Muscle of leg (tissue), 3 donors: ENCODE measurements at regions not wholly inside any gene's neighbourhood (a gene's known extent, or its start where the extent isn't known, plus 50 kb on each side); places are given as distances from the start of the nearest gene placed in this dataset.
A peak's percentile ranks its signal among the peaks of the same experiment; 100 is the strongest.

Experiments
- DNase-seq: peaks from one replicate; pipeline ENCODE4 v3.0.0; 2013
- H3K27ac ChIP-seq: one replicate; pipeline ENCODE4 v1.5.1; 2013; ENCODE audit warnings: mild to moderate bottlenecking, low read length, control low read depth
- H3K27me3 ChIP-seq: one replicate; pipeline ENCODE4 v1.6.1; 2013; ENCODE audit warnings: low read length; ENCODE audit not compliant: control insufficient read depth, insufficient read depth
- H3K36me3 ChIP-seq: one replicate; pipeline ENCODE4 v1.6.1; 2013; ENCODE audit warnings: low read length; ENCODE audit not compliant: control insufficient read depth, insufficient read depth
- H3K4me1 ChIP-seq: one replicate; pipeline ENCODE4 v1.6.1; 2013; ENCODE audit warnings: low read length; ENCODE audit not compliant: control insufficient read depth, insufficient read depth
- H3K4me3 ChIP-seq: one replicate; pipeline ENCODE4 v1.5.1; 2013; ENCODE audit warnings: low read length, control low read depth
- H3K9me3 ChIP-seq: replicated peaks from 2 replicates; pipeline ENCODE4 v1.6.1; 2013; ENCODE audit warnings: low read depth, low read length; ENCODE audit not compliant: control insufficient read depth
- WGBS: methylation state at CpG from one replicate; pipeline ENCODE4 v1.1.5; 2013; ENCODE audit warnings: missing lambda C conversion rate; ENCODE audit not compliant: insufficient coverage; 5-methylcytosine and 5-hydroxymethylcytosine counted together

DNA sequence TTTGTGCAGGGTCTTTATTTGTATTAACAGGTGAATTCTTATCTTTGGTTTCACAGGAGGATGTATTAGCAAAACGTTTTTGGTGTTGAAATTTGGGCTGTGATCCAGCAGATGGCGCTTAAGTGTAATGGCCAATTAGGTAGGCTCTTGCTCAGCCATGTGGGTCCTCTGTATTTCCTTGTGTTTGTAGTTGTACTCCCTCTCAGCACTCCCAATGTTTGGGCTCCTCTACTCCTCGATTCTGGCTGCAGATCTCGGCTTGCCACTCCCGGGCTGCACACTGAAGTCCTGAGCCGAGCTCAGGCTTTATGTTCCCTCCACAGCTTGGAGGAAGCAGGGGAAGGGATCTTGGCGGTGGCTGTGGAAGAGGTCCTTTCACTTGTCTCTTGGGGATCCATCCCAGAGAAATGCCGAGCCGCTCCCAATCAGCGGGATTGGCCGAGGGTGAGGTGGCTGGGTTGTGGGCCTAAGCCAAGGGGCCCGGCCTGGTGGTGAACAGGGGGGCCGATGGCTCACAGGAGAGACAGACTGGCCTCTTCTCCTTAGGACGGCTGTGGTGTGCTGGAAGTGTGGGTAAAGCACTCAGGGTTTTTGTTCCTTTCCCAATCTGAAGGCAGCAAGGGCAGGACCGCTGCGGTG is 133.7 kb downstream of the AEBP2 start:
- WGBS = 90% methylated on average over 6 of the region's 16 CpGs
- Histone ChIP-seq H3K4me3 (no peak overlapping the region), H3K27me3 (no peaks in the 10 kb centered on the region), H3K36me3 (no peaks in the 10 kb centered on the region), H3K9me3 (no peaks in the 10 kb centered on the region), H3K27ac (no peak overlapping the region), H3K4me1 (peaks cover 17% of the 10 kb centered on the region)
- DNase-seq = no peak

DNA sequence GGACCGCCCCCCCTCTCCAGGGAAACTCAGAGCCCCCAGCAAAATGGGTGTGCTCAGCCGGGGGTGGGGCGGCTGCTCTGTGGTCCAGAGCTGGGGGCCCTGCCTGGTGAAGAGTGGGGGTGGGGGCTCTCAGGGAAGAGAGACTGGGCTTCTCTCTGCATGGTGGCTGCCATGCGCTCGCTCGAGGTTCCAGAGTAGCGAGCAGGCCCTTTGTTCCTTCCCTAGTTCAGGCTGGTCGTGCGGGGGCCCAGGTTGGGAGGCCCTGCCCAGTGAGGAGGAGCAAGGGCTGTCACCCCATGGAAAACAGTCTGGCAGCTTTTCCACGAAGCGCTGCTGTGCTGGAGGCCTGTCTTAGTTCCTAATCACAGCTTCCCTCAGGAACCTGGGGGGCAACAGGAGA is 134.6 kb downstream of the AEBP2 start:
- Histone ChIP-seq H3K36me3 (no peaks in the 10 kb centered on the region), H3K4me1 (peaks cover 17% of the 10 kb centered on the region), H3K9me3 (no peaks in the 10 kb centered on the region), H3K27me3 (no peaks in the 10 kb centered on the region), H3K4me3 (no peak overlapping the region), H3K27ac (no peak overlapping the region)
- 89% methylated on average over 8 of the region's 11 CpGs for WGBS
- DNase-seq = no peak

GRCh38 chr12:19574601-19575000 is 135.3 kb downstream of the AEBP2 start:
- Histone ChIP-seq H3K9me3 (no peaks in the 10 kb centered on the region), H3K36me3 (no peaks in the 10 kb centered on the region), H3K4me1 (peaks cover 17% of the 10 kb centered on the region), H3K4me3 (no peak overlapping the region), H3K27ac (peak overlapping the region; percentile 78), H3K27me3 (no peaks in the 10 kb centered on the region)
- no peak for DNase-seq

DNA sequence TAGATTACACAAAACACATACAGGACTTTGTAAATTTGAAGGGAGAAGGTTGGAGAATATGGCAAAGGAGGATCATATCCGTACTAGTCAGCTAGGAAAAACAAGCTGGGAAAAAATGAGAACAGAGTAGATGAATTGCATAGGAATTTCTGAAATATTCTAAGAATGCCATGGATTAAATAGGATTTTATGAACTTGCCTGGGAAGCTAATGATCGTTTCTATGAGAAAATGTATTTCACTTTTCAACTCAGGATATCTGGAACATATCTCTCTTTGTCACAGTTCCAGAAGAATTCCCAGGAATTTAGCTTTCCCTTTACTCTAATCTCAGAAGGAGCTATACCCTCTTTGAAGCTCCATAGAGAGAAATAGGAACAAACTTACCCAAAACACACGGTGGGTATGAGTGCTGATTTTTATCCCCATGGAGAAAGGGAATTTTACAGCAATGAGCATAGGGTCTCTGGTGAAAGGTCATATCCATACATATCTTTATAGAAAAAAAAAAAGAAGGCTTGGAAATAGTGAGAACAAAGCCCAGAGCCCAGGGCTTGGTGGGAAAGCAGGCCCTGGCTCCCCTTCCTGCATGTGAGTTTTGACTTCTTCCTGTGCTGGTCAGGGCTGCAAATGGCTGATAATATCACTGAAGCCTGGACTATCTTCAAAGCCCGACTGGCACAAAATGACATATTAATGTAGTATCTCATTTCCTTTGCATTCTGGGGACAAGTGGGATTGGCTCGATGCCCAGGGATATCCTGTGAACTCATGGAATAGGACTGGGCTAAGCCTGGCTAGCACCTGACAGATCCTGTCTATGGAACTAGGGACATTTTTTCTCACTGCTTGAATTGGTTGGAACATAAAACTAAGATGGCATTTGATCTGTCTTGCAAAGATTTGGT is 136.3 kb downstream of the AEBP2 start:
- no peaks in the 10 kb centered on the region for H3K9me3 ChIP-seq
- no peaks in the 10 kb centered on the region for H3K27me3 ChIP-seq
- no peaks in the 10 kb centered on the region for H3K36me3 ChIP-seq
- peaks cover 17% of the 10 kb centered on the region for H3K4me1 ChIP-seq
- DNase-seq = peak; percentile 88
- WGBS = 40% methylated on average over 1 of the region's 5 CpGs
- H3K4me3 ChIP-seq = no peak overlapping the region
- H3K27ac ChIP-seq = peak overlapping the region; percentile 78

GRCh38 chr12:19576506-19577280 is 137.4 kb downstream of the AEBP2 start:
- DNase-seq = no peak
- peak overlapping the region; percentile 78 for H3K27ac ChIP-seq
- no peaks in the 10 kb centered on the region for H3K9me3 ChIP-seq
- no peak overlapping the region for H3K4me3 ChIP-seq
- WGBS = no CpG with 5 or more reads among the region's 2 CpGs
- H3K36me3 ChIP-seq = no peaks in the 10 kb centered on the region
- H3K4me1 ChIP-seq = peaks cover 17% of the 10 kb centered on the region
- H3K27me3 ChIP-seq = no peaks in the 10 kb centered on the region

GRCh38 chr12:19577281-19577530 is 137.9 kb downstream of the AEBP2 start:
- H3K27ac ChIP-seq = no peak overlapping the region
- H3K4me1 ChIP-seq = peaks cover 17% of the 10 kb centered on the region
- no peaks in the 10 kb centered on the region for H3K27me3 ChIP-seq
- H3K36me3 ChIP-seq = no peaks in the 10 kb centered on the region
- H3K4me3 ChIP-seq = no peak overlapping the region
- peaks cover 3% of the 10 kb centered on the region for H3K9me3 ChIP-seq
- DNase-seq = peak; percentile 66

GRCh38 chr12:19584732-19585131 is 145.4 kb downstream of the AEBP2 start:
- Histone ChIP-seq H3K4me3 (no peak overlapping the region), H3K27me3 (no peaks in the 10 kb centered on the region)
- no CpG with 5 or more reads among the region's 4 CpGs for WGBS

DNA sequence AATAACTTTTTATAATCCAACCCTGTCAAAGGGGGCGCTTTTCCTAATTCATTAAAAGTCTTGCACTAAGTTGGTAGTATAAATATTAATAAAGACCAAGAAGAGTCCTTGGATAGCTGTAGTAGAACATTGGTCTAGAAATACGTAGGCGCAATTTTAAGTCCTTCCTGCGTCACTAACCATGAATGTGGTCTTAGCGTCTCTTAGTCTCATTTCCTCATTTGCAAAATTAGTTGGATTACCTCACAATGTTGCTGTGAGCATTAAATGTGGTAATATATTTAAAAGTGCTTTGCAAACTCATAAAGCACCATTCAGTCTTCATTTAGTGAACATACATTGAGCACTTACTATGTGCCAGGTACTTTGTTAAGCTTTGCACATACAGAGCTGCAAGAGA is 149.7 kb downstream of the AEBP2 start:
- no peaks in the 10 kb centered on the region for H3K4me1 ChIP-seq
- peaks cover 4% of the 10 kb centered on the region for H3K9me3 ChIP-seq
- DNase-seq = no peak
- no peak overlapping the region for H3K27ac ChIP-seq
- no CpG with 5 or more reads among the region's 5 CpGs for WGBS
- no peaks in the 10 kb centered on the region for H3K36me3 ChIP-seq
- no peaks in the 10 kb centered on the region for H3K27me3 ChIP-seq
- H3K4me3 ChIP-seq = no peak overlapping the region

More at GRCh38 chr12:19584732-19585131, 145.4 kb downstream of the AEBP2 start:
- Histone ChIP-seq H3K9me3 (peaks cover 22% of the 10 kb centered on the region), H3K27ac (no peak overlapping the region), H3K4me1 (no peaks in the 10 kb centered on the region), H3K36me3 (no peaks in the 10 kb centered on the region)
- no peak for DNase-seq

- DNase-seq = no peak
- Histone ChIP-seq H3K36me3 (no peaks in the 10 kb centered on the region), H3K4me1 (no peaks in the 10 kb centered on the region), H3K27me3 (no peaks in the 10 kb centered on the region), H3K4me3 (no peak overlapping the region), H3K9me3 (no peaks in the 10 kb centered on the region), H3K27ac (no peak overlapping the region)
- WGBS = no CpG with 5 or more reads among the region's 3 CpGs
Measured at GRCh38 chr12:19591951-19592350, 152.7 kb downstream of the AEBP2 start.

DNA sequence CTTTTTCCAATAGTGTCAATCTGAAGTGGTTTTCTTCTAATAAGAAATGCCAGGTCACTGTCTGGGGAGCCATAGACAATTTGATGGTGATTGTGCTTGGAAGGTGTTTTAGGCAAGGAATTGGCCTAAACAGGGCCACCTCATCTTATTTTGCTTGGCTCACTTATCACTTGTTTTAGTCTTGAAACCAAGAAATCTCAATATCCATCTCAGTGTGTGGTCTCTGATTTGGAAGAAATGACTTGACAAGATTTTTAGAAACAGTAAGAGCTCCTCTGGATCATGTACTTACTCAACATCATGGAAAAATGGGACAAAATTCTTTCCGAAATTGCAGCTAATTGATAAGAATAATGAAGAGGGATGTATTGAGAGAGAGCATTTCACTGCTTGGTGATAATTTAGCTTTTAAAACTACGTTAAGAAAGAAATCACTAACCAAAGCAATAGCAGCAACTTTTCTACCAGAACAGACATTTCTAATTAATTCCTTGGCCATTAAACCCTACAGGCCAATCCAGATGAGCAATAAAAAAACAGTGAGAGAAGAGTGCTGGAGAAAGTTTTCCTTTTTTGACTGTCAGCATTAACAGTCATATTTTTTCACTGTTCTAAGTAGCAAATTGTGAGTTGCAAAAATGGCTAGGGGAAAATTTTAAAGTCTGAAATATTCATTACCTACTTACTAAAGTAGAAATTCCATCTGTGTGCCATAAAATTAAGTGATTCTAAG is 157.3 kb downstream of the AEBP2 start:
- H3K4me1 ChIP-seq = peaks cover 6% of the 10 kb centered on the region
- H3K27me3 ChIP-seq = no peaks in the 10 kb centered on the region
- no peaks in the 10 kb centered on the region for H3K36me3 ChIP-seq
- WGBS = no CpG with 5 or more reads among the region's 2 CpGs
- H3K27ac ChIP-seq = peak overlapping the region; percentile 81
- DNase-seq = peak; percentile 81
- no peaks in the 10 kb centered on the region for H3K9me3 ChIP-seq
- no peak overlapping the region for H3K4me3 ChIP-seq
